ENCODE measurements at regions not wholly inside any gene's neighbourhood (a gene's known extent, or its start where the extent isn't known, plus 50 kb on each side); places are given as distances from the start of the nearest gene placed in this dataset.
A peak's percentile ranks its signal among the peaks of the same experiment; 100 is the strongest.

GRCh38 chr14:78074561-78074960 is 95.6 kb upstream of the NRXN3 start:
- DNase-seq: no peak

- no peak for DNase-seq
Measured at GRCh38 chr14:78075033-78075432, 95.1 kb upstream of the NRXN3 start.

- DNase-seq: peak; percentile 32
Measured at GRCh38 chr14:78075555-78076277, 94.5 kb upstream of the NRXN3 start.

GRCh38 chr14:78081245-78081644 is 88.9 kb upstream of the NRXN3 start:
- no peak for DNase-seq

GRCh38 chr14:78083837-78084236 is 86.3 kb upstream of the NRXN3 start:
- DNase-seq: no peak

- no peak for DNase-seq
Measured at GRCh38 chr14:78086342-78086741, 83.8 kb upstream of the NRXN3 start.

- DNase-seq: no peak
Measured at GRCh38 chr14:78088916-78089315, 81.3 kb upstream of the NRXN3 start.

GRCh38 chr14:78090864-78091263 is 79.3 kb upstream of the NRXN3 start:
- no peak for DNase-seq

GRCh38 chr14:78091361-78091760 is 78.8 kb upstream of the NRXN3 start:
- no peak for DNase-seq

GRCh38 chr14:78092040-78092439 is 78.1 kb upstream of the NRXN3 start:
- no peak for DNase-seq

GRCh38 chr14:78103271-78103670 is 66.9 kb upstream of the NRXN3 start:
- peak; percentile 1 for DNase-seq

- no peak for DNase-seq
Measured at GRCh38 chr14:78104160-78104559, 66.0 kb upstream of the NRXN3 start.

GRCh38 chr14:78104655-78105054 is 65.5 kb upstream of the NRXN3 start:
- DNase-seq: no peak

GRCh38 chr14:78106381-78106780 is 63.8 kb upstream of the NRXN3 start:
- DNase-seq: no peak

- no peak for DNase-seq
Measured at GRCh38 chr14:78107166-78107565, 63.0 kb upstream of the NRXN3 start.

- DNase-seq: no peak
Measured at GRCh38 chr14:78119440-78119839, 50.7 kb upstream of the NRXN3 start.

All from NCI-H774 (cell line).